HepG2 (cell line): ENCODE measurements at regions not wholly inside any gene's neighbourhood (a gene's known extent, or its start where the extent isn't known, plus 50 kb on each side); places are given as distances from the start of the nearest gene placed in this dataset.
"Not testable (repeated sequence)": the region's sequence is repeated elsewhere in the genome, so short reads cannot be mapped to it uniquely, and the experiment has no call there.

Experiments used
- DPF2 ChIP-seq: sonication (generic); formaldehyde crosslinking; IDR thresholded peaks from 2 replicates; pipeline ENCODE4 v1.4.0; 2020; ENCODE audit warnings: mild to moderate bottlenecking, low read depth, missing genetic modification reagents, borderline replicate concordance
- EZH2 ChIP-seq: conservative IDR thresholded peaks from 2 replicates; pipeline ENCODE4 v1.6.1; 2012; ENCODE audit warnings: mild to moderate bottlenecking, low read depth, low read length, moderate library complexity
- HMG20A ChIP-seq: IDR thresholded peaks from 2 replicates; pipeline ENCODE4 v1.6.1; 2016; ENCODE audit warnings: borderline replicate concordance
- HOXA7 ChIP-seq: sonication (generic); formaldehyde crosslinking; IDR thresholded peaks from 2 replicates; pipeline ENCODE4 v1.8.1; 2022; ENCODE audit warnings: mild to moderate bottlenecking, missing genetic modification reagents, moderate library complexity
- NONO ChIP-seq, 2 experiments: fragments of 450-650 bp in 1 of 2; sonication (generic) in 1 of 2; formaldehyde crosslinking in 1 of 2; IDR thresholded peaks in 1 of 2; conservative IDR thresholded peaks in 1 of 2; 2 replicates each; pipeline versions ENCODE4 v1.6.1 to v1.8.0; 2017 to 2022; ENCODE audit warnings: mild to moderate bottlenecking in 1 of 2, missing genetic modification reagents in 1 of 2, moderate library complexity in 1 of 2
- RNF2 ChIP-seq: fragments of 450-650 bp; conservative IDR thresholded peaks from 2 replicates; pipeline ENCODE4 v1.6.1; 2016; ENCODE audit warnings: low read depth
- ZNF317 ChIP-seq: sonication (generic); formaldehyde crosslinking; IDR thresholded peaks from 2 replicates; pipeline ENCODE4 v1.5.0; 2020; ENCODE audit warnings: mild to moderate bottlenecking, missing genetic modification reagents
- ZNF501 ChIP-seq: sonication (generic); formaldehyde crosslinking; IDR thresholded peaks from 2 replicates; pipeline ENCODE4 v1.5.1; 2020; ENCODE audit warnings: mild to moderate bottlenecking, moderate library complexity, missing genetic modification reagents
- TF ChIP-seq, protein P1 (sequence below): sonication (generic); formaldehyde crosslinking; IDR thresholded peaks from 2 replicates; pipeline ENCODE4 v1.9.0; 2022; ENCODE audit warnings: missing genetic modification reagents, mild to moderate bottlenecking, borderline replicate concordance

DNA sequence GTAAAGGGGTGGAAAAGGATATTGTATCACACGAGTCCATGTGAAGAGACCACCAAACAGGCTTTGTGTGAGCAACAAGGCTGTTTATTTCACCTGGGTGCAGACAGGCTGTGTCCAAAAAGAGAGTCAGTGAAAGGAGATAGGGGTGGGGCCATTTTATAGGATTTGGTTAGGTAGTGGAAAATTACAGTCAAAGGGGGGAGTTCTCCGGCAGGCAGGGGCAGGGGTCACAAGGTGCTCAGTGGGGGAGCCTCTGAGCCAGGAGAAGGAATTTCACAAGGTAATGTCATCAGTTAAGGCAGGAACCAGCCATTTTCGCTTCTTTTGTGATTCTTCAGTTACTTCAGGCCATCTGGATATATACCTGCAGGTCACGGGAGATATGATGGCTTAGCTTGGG lies 104.7 kb upstream of the SPATS2L start:
- TF ChIP-seq DPF2 (CRISPR knock-in tag); RNF2; HOXA7; NONO (IDR thresholded peaks at IDR 0.05); NONO (CRISPR knock-in tag; conservative IDR thresholded peaks at IDR 0.05); HMG20A (CRISPR knock-in tag); ZNF501 (CRISPR knock-in tag); EZH2; ZNF317 (CRISPR knock-in tag): not testable (repeated sequence)
- TF ChIP-seq, protein P1, sequence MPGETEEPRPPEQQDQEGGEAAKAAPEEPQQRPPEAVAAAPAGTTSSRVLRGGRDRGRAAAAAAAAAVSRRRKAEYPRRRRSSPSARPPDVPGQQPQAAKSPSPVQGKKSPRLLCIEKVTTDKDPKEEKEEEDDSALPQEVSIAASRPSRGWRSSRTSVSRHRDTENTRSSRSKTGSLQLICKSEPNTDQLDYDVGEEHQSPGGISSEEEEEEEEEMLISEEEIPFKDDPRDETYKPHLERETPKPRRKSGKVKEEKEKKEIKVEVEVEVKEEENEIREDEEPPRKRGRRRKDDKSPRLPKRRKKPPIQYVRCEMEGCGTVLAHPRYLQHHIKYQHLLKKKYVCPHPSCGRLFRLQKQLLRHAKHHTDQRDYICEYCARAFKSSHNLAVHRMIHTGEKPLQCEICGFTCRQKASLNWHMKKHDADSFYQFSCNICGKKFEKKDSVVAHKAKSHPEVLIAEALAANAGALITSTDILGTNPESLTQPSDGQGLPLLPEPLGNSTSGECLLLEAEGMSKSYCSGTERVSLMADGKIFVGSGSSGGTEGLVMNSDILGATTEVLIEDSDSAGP = not testable (repeated sequence)
